ENCODE measurements at regions not wholly inside any gene's neighbourhood (a gene's known extent, or its start where the extent isn't known, plus 50 kb on each side); places are given as distances from the start of the nearest gene placed in this dataset.

- TF ChIP-seq, protein P1, sequence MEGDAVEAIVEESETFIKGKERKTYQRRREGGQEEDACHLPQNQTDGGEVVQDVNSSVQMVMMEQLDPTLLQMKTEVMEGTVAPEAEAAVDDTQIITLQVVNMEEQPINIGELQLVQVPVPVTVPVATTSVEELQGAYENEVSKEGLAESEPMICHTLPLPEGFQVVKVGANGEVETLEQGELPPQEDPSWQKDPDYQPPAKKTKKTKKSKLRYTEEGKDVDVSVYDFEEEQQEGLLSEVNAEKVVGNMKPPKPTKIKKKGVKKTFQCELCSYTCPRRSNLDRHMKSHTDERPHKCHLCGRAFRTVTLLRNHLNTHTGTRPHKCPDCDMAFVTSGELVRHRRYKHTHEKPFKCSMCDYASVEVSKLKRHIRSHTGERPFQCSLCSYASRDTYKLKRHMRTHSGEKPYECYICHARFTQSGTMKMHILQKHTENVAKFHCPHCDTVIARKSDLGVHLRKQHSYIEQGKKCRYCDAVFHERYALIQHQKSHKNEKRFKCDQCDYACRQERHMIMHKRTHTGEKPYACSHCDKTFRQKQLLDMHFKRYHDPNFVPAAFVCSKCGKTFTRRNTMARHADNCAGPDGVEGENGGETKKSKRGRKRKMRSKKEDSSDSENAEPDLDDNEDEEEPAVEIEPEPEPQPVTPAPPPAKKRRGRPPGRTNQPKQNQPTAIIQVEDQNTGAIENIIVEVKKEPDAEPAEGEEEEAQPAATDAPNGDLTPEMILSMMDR (IDR thresholded peaks at IDR 0.05; ENCODE audit: low read depth, low read length, missing input control) = no peak
- TF ChIP-seq, protein P2, sequence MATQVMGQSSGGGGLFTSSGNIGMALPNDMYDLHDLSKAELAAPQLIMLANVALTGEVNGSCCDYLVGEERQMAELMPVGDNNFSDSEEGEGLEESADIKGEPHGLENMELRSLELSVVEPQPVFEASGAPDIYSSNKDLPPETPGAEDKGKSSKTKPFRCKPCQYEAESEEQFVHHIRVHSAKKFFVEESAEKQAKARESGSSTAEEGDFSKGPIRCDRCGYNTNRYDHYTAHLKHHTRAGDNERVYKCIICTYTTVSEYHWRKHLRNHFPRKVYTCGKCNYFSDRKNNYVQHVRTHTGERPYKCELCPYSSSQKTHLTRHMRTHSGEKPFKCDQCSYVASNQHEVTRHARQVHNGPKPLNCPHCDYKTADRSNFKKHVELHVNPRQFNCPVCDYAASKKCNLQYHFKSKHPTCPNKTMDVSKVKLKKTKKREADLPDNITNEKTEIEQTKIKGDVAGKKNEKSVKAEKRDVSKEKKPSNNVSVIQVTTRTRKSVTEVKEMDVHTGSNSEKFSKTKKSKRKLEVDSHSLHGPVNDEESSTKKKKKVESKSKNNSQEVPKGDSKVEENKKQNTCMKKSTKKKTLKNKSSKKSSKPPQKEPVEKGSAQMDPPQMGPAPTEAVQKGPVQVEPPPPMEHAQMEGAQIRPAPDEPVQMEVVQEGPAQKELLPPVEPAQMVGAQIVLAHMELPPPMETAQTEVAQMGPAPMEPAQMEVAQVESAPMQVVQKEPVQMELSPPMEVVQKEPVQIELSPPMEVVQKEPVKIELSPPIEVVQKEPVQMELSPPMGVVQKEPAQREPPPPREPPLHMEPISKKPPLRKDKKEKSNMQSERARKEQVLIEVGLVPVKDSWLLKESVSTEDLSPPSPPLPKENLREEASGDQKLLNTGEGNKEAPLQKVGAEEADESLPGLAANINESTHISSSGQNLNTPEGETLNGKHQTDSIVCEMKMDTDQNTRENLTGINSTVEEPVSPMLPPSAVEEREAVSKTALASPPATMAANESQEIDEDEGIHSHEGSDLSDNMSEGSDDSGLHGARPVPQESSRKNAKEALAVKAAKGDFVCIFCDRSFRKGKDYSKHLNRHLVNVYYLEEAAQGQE (IDR thresholded peaks at IDR 0.05) = no peak
- TF ChIP-seq ZBTB33 (IDR thresholded peaks at IDR 0.05) = no peak
- TF ChIP-seq RAD21 (IDR thresholded peaks at IDR 0.05) = no peak
- no peak for TF ChIP-seq HNF4A (conservative IDR thresholded peaks at IDR 0.05)
Measured at GRCh38 chr1:68675336-68675735, 178.5 kb upstream of the DEPDC1 start.
